Stimulated activated CD4-positive, alpha-beta T cell treated with anti-CD3 and anti-CD28 coated beads, Interleukin-15, amount 100 ng/mL, for 1 hour (primary cell): ENCODE measurements at regions not wholly inside any gene's neighbourhood (a gene's known extent, or its start where the extent isn't known, plus 50 kb on each side); places are given as distances from the start of the nearest gene placed in this dataset.

ENCODE experiments used
- DNase-seq, 2 donors: peaks; one replicate each; pipeline ENCODE4 v3.0.0-alpha.2; 2020; ENCODE audit warnings: low read depth in 1 of 2, low spot score in 1 of 2

DNA sequence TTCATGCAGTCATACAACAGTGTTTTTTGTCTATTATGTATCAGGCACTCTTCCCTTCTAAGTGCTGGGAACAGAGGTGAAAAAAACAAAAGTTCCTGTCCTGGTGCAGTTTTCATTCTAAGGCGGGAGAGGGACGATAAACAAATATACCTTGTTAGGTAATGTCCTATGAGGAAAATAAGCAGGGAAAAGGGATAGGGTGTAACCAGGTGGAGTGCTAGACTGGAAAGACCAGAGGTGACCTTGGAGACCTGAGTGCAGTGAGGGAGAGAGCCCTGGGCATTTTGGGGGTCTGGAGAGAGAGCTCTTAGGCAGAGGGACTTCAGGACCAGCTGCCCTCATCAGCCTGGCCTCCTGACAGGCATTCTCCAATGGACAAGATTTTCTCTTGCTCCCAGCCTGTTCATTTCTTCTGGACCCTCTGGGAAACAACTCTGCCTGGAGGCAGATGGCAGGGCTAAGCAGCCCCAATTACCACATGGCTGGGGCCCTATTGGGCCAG lies 97.2 kb upstream of the TJP1 start:
- no peak for DNase-seq

DNA sequence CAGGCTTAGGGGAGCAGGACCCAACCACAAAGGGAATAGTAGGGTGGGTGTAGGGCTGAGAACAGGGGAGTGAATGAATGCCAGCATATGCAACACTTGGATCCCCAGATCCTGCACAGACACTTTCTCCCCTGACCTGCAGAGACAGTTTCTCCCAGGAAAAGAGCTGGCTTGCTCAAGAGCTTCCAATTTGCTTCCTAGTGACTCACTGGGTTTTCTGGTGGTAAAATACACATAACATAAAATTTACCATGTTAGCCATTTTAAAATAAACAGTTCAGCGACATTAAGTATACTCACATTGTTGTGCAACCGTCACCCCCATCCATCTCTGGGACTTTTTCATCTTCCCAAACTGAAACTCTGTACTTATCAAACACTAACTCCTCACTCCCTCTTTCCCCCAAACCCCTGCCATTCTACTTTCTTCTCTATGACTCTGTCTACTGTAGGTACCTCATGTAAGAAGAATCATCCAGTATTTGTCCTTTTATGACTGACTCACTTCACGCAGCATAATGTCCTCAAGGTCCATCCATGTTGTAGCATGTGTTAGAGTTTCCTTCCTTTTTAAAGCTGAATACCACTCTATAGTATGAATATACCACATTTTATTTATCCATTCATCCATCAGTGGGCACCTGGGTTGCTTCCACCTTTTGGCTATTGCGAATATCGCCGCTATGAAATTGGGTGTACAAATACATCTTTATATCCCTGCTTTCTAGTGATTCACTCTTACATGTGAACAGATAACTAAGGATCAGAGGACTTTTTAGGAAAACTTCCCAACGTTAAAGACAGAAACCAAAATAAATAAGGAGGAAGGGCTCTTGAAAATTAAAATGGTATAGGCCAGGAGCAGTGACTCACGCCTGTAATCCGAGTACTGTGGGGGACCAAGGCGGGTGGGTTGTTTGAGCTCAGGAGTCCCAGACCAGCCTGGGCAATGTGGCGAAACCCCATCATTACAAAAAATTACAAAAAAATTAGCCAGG lies 95.6 kb upstream of the TJP1 start:
- no peak for DNase-seq

- no peak for DNase-seq
Observed at GRCh38 chr15:29914511-29914926, 92.3 kb upstream of the TJP1 start.

GRCh38 chr15:29913528-29914135 lies 91.4 kb upstream of the TJP1 start:
- DNase-seq, result no peak

DNA sequence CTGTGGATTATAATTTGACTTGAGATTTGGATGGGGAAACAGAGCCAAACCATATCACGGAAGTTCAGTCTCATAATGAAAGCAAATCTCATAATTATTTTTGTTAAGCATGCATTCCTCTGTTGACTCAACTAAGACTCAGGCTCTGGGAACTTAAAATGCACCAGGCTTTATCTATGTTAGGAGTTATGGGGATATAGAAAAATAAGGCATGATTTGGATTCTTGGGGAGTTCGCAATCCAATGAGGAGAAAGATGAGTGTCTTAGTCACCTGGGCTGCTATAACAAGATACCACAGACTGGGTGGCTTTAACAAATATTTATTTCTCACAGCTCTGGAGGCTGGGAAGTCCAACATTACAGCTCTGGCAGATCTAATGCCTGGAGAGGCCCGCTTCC lies 89.4 kb upstream of the TJP1 start:
- no peak for DNase-seq

DNA sequence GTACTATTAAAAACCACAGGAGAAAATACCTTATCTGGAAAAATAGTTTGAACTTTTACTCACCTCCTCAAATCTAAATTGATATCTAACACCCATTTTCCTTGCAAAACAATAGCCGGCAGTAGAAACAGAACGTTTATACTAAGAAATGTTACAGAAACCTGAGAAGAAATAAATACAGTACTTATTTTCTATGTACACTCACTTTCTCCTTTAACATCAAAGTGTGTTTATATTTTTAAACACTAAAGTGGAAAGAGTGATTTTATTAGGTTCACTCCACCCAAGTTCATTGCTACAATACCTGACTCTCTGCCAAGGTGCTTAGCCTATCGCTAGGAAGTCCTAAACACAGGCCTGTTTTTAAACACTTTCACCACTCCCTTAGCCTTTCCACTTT lies 87.8 kb upstream of the TJP1 start:
- DNase-seq, result no peak

- DNase-seq, result no peak
Observed at GRCh38 chr15:29904757-29905417, 82.6 kb upstream of the TJP1 start.

DNA sequence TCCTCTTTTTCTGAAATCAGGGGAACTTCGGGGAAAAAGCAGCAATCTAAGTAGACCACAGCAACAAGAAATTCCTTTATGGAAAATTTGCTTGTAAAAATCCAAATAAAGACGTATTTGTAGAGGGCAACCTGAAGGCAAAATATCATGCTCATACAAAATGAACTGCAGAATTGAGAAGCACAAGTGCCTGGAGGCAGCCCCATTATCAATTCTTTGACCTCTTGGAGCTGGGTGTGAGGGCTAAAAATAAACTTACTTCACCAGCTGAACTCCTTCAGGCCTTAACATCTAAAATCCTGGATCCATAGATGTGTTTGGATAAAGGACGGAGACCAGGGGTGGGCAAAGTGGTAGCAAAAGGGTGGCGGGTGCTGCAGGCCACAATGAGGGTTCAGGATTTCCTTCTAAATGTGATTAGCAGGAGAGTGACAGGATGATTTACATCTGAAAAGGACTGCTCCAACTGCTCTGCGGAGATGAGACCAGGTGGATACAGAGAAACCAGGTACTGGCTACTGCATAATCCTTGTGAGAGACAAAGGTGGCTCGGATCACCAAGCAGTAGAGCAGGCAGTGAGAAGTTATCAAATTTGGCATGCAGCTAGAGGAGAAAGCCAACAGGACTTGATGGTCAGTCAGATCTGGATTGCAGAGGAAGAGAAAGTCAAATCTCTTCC lies 81.7 kb upstream of the TJP1 start:
- no peak for DNase-seq

DNA sequence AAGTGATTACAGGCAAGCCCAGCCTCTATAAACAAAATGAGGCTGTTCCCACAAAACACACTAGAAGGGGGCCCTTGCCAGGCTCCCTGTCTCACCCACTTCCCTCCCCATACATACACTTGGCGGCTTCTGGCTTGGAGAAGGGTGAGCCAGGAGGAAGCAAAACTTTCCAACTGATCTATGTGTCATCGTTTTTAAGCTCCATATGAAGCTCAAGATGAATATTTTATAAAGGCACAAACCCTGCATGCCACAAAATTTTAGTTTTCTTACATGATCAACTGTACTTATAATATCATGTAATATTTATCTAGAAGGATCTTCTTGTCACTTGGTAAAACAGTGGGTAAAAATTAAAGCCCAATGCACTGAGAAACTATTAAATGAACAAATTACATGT lies 80.8 kb upstream of the TJP1 start:
- DNase-seq, result no peak

DNA sequence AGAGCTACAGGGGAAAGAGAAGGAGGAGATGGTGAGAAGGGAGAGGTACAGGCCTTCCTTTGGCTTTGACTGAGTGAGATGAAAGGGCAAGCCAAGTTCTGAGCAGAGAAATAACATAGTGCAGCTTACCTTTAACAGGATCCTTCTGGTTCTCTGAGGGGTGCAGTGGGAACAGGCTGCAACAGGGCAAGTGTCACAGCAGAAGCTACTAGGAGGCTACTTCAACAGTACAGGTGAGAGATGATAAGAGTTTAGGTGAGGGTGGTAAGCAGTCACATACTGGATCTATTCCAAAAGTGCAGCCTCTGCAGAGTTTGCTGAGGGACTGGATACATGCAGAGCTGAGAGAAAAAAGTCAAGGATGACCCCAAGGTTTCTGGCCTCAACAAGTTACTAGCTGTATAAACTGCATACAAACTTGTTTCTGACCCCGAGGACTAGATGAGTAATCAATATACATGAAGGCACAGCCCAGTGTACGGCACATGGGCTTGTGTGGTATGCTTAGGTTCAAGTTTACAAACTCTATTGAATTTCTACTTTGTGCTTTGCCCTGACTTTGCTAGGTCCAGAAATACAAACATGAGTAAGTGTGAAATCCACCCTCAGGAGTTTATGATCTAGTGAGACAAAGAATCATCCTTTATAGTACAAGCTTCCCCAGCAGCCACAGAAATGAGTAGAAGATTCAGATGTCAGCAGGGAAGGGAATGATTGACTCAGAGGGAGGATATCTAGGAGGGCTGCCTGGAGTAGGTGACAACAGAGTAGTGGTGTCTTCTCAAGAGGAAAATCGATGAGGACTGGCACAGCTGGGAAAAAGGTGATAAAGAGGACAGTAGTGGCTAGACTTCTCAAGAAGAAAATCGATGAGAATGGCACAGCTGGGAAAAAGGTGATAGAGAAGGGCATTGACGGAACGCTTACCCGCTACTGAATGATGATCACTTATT lies 78.2 kb upstream of the TJP1 start:
- DNase-seq, result no peak

- no peak for DNase-seq
Observed at GRCh38 chr15:29896062-29896461, 73.8 kb upstream of the TJP1 start.

DNA sequence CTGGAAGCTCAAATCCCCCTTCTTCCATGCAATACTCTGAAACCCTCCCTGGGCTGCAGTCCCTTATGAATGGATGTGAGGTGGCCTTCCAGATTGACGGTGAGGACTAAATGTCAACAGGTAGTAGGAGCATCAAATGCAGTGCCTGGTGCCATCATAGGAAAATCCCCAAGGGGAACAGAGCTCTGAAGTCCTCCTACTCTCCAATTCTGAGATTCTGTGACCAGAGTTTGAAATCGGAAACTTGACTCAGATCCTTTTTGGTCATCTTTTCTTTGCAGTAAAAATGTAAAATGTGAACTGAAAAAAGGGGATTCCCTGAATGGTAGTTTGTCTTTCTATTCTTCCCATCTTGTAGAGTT lies 68.8 kb upstream of the TJP1 start:
- no peak for DNase-seq

- no peak for DNase-seq
Observed at GRCh38 chr15:29890336-29891095, 68.2 kb upstream of the TJP1 start.

DNA sequence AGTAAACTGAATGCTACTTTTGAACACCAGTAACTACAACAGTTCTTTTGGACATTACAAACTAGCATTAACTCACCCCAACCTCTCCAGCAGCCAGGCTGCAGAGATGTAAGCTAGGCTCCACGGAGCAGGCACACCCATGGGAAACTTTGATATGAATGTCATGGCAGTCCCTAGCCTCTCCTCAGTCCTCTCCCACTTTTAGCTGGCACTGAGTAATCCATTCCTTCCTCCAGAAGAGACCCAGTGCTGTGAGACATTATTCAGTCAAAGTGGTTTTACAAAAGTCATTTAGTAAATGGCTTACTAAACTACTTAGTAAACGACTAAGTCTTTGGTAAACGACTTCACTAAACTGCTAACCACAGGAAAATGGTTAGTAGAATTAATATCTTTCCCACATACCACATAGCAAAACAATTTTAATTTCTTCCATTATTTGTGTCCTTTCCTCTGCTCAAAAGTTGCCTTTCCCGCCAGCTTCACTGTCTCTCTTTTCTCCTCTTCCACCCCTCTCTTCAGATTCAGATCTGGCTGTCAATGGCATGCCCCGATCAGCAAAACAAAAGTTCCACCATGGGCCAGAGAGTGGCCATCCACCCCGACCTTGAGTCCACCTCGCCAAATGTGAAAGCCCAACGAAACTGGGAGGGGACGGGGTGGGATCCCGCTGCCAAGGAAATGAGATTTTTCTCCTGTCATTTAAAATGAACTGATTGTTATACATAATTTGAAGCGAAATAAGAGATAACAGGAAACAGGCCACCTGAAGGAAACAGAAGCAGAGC lies 67.5 kb upstream of the TJP1 start:
- no peak for DNase-seq

DNA sequence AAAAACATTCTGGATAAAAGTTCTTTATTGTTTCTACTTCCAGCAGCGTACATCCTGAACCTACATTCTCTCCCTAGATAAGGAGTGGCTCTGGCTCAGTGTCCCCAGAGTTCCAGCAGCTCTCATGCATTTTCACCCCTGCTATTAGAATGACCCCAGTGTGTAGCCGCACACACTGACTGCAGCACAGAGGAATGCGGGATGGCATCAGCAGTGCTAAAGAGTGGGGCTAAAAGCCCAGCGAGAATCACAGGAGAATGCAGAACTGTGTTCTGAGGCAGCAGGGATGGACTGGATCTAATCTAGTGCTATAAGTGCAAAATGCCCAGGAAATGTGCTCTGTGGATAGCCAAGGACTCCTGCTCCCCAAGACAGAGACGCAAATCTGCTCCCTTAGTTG lies 66.4 kb upstream of the TJP1 start:
- DNase-seq, result no peak

DNA sequence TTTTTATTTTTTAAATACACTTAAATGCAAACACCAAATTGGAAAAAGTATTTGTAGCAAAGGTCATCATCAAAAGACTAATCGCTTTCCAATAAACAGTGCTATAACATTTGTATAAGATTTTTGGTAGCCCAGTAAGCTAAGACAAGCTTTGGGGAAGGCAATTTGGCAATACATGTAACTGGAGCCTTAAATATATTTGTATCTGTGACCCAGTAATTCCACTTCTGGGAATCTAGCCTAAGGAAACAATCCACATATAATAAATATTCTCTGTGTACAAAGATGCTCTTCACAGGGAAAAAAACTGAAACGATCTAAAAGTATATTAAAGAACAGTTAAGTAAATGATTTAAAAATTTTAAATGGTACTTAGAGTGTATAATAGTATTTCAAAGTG lies 65.5 kb upstream of the TJP1 start:
- DNase-seq, result no peak

GRCh38 chr15:29885183-29885582 lies 62.9 kb upstream of the TJP1 start:
- no peak for DNase-seq

DNA sequence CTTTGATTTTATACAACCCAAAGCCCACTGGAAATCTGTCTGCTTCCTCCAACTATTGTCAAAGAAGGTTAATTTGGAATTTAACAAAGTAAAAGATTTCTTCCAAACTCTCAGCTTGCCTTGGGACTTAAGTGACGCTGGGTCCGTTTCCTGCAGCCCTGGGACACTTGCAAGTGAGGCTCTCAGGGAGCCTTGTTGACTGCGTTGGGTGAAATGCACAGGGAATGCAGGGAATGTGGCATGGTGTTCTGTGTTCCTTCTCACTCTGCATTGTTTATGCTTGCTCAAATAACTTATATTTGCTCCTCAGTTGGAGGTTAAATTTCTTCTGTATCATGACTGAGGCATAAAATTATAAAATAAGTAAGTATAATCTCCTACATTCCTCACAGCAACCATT lies 60.9 kb upstream of the TJP1 start:
- DNase-seq, result no peak

GRCh38 chr15:29880886-29881285 lies 58.6 kb upstream of the TJP1 start:
- no peak for DNase-seq
